ENCODE measurements at regions not wholly inside any gene's neighbourhood (a gene's known extent, or its start where the extent isn't known, plus 50 kb on each side); places are given as distances from the start of the nearest gene placed in this dataset.

DNA sequence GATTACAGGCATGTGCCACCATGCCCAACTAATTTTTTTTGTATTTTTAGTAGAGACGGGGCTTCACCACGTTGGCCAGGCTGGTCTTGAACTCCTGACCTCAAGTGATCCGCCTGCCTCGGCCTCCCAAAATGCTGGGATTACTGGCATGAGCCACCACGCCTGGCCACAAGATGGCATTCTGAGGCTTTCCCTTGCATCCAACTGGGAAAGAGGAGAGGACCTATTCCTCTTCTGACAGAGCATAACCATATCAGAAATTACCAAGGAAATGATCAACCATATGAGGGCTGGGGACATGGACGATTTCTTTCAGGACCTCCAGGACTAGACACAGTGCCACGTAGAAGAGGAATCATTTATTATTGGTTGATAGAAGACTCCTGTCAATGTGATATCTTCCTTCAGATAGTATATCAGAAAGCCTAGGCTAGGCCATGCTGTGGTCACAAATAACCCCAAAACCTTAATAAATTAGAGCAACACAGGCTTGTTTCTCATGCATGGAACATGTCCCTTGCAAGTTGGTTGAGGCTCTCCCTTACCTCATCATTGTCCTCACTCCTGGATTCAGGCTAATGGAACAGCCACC, 372.3 kb upstream of the IL12A start (continued):
- TF ChIP-seq, protein P1, sequence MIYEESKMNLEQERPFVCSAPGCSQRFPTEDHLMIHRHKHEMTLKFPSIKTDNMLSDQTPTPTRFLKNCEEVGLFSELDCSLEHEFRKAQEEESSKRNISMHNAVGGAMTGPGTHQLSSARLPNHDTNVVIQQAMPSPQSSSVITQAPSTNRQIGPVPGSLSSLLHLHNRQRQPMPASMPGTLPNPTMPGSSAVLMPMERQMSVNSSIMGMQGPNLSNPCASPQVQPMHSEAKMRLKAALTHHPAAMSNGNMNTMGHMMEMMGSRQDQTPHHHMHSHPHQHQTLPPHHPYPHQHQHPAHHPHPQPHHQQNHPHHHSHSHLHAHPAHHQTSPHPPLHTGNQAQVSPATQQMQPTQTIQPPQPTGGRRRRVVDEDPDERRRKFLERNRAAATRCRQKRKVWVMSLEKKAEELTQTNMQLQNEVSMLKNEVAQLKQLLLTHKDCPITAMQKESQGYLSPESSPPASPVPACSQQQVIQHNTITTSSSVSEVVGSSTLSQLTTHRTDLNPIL (CRISPR knock-in tag; IDR thresholded peaks at IDR 0.05) = no peak
- TF ChIP-seq HDAC6 (IDR thresholded peaks at IDR 0.05; ENCODE audit: low read depth, low read length) (no peak), ASH1L (IDR thresholded peaks at IDR 0.05; ENCODE audit: borderline replicate concordance, low read depth, partially characterized antibody) (no peak), GATAD2B (IDR thresholded peaks at IDR 0.05; ENCODE audit: borderline replicate concordance) (no peak), ZNF124 (CRISPR knock-in tag; IDR thresholded peaks at IDR 0.05) (no peak), ZKSCAN8 (CRISPR knock-in tag; IDR thresholded peaks at IDR 0.05) (no peak), ZZZ3 (IDR thresholded peaks at IDR 0.05) (no peak), ZNF212 (CRISPR knock-in tag; IDR thresholded peaks at IDR 0.05) (no peak)
- TF ChIP-seq, protein P2, sequence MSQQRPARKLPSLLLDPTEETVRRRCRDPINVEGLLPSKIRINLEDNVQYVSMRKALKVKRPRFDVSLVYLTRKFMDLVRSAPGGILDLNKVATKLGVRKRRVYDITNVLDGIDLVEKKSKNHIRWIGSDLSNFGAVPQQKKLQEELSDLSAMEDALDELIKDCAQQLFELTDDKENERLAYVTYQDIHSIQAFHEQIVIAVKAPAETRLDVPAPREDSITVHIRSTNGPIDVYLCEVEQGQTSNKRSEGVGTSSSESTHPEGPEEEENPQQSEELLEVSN (IDR thresholded peaks at IDR 0.05; ENCODE audit: borderline replicate concordance in 1 of 2, extremely low read depth in 1 of 2, insufficient read depth in 1 of 2, insufficient read length in 1 of 2, low read depth in 1 of 2, low read length in 1 of 2, poor library complexity in 1 of 2, severe bottlenecking in 1 of 2) = no peak
- TF ChIP-seq, protein P3, sequence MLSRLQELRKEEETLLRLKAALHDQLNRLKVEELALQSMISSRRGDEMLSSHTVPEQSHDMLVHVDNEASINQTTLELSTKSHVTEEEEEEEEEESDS (CRISPR knock-in tag; IDR thresholded peaks at IDR 0.05) = no peak
